C4-2B (cell line): ENCODE measurements at regions not wholly inside any gene's neighbourhood (a gene's known extent, or its start where the extent isn't known, plus 50 kb on each side); places are given as distances from the start of the nearest gene placed in this dataset.

Experiments
- H3K27ac ChIP-seq: fragments of 450-650 bp; 2 replicates; pipeline ENCODE4 v1.5.1; 2017
- ZFX ChIP-seq: fragments of 450-650 bp; IDR thresholded peaks from 2 replicates; pipeline ENCODE4 v1.6.1; 2017
- TF ChIP-seq, protein P1 (sequence below): fragments of 450-650 bp; conservative IDR thresholded peaks from 2 replicates; pipeline ENCODE4 v1.5.1; 2017; ENCODE audit warnings: mild to moderate bottlenecking

- H3K27ac ChIP-seq, result no peak overlapping the region
- TF ChIP-seq, protein P1, sequence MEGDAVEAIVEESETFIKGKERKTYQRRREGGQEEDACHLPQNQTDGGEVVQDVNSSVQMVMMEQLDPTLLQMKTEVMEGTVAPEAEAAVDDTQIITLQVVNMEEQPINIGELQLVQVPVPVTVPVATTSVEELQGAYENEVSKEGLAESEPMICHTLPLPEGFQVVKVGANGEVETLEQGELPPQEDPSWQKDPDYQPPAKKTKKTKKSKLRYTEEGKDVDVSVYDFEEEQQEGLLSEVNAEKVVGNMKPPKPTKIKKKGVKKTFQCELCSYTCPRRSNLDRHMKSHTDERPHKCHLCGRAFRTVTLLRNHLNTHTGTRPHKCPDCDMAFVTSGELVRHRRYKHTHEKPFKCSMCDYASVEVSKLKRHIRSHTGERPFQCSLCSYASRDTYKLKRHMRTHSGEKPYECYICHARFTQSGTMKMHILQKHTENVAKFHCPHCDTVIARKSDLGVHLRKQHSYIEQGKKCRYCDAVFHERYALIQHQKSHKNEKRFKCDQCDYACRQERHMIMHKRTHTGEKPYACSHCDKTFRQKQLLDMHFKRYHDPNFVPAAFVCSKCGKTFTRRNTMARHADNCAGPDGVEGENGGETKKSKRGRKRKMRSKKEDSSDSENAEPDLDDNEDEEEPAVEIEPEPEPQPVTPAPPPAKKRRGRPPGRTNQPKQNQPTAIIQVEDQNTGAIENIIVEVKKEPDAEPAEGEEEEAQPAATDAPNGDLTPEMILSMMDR, result no peak
- TF ChIP-seq ZFX, result no peak
Observed at GRCh38 chr2:3066831-3067230, 310.8 kb downstream of the EIPR1 start.

DNA sequence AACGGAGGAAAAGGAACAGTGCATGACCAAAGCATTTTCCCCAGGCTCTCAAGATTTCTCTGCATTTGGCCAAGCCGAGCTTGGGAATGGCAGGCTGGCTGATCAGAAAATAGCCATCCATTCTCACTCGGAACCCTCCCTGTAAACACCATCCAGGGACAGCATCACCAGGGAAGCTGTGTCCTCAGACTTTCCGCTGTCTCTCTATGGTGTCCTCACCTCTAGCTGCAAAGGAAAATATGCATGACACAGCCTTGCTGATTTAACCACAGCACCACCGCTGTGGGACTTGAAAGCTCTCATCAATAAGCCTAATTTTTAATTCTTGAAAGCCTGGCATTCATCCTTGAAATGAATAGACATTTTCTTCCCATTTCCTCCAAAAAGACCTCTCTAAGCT is 311.7 kb downstream of the EIPR1 start:
- no peak overlapping the region for H3K27ac ChIP-seq
- no peak for TF ChIP-seq ZFX
- TF ChIP-seq, protein P1, result no peak

GRCh38 chr2:3062476-3063260 is 314.9 kb downstream of the EIPR1 start:
- TF ChIP-seq, protein P1, result no peak
- no peak for TF ChIP-seq ZFX
- no peak overlapping the region for H3K27ac ChIP-seq

- H3K27ac ChIP-seq, result no peak overlapping the region
- no peak for TF ChIP-seq ZFX
- TF ChIP-seq, protein P1, result no peak
Observed at GRCh38 chr2:3060049-3060448, 317.6 kb downstream of the EIPR1 start.

GRCh38 chr2:3059141-3059925 is 318.3 kb downstream of the EIPR1 start:
- no peak overlapping the region for H3K27ac ChIP-seq

DNA sequence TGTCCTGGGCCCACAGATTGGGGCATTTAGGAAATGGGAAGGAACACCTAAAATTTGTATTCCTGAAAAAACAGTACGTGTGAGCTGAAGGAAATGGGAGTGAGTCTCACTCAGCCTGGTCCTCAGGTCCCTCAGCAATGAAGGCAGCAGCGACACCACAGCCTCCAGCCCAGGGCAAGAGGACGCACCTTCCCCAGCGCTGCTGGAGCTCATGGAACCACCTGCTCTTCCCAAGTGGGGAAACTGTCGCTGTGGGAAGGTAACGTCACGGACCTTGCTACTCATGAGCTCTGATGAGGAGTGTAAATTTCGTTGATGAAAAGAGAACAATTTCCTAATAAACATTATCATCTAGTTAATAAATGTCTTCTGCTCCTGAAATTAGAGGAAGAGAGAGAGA is 323.6 kb downstream of the EIPR1 start:
- TF ChIP-seq, protein P1, result no peak
- TF ChIP-seq ZFX, result no peak
- no peak overlapping the region for H3K27ac ChIP-seq

More at GRCh38 chr2:3059141-3059925, 318.3 kb downstream of the EIPR1 start:
- no peak for TF ChIP-seq ZFX
- TF ChIP-seq, protein P1, result no peak

- no peak for TF ChIP-seq ZFX
- TF ChIP-seq, protein P1, result no peak
- no peak overlapping the region for H3K27ac ChIP-seq
Observed at GRCh38 chr2:3051266-3051665, 326.4 kb downstream of the EIPR1 start.
